ENCODE measurements at regions not wholly inside any gene's neighbourhood (a gene's known extent, or its start where the extent isn't known, plus 50 kb on each side); places are given as distances from the start of the nearest gene placed in this dataset.

- Histone ChIP-seq H3K27ac (ENCODE audit: low read depth, low read length, poor library complexity, severe bottlenecking) (no peak overlapping the region), H3K36me3 (ENCODE audit: insufficient read depth, low read length, poor library complexity, severe bottlenecking) (no peaks in the 10 kb centered on the region), H3K27me3 (replicated peaks; ENCODE audit: insufficient read depth, low read depth, low read length, poor library complexity) (peaks cover 1% of the 10 kb centered on the region), H3K4me3 (ENCODE audit: low read depth, low read length, poor library complexity, severe bottlenecking) (no peak overlapping the region), H3K9me3 (ENCODE audit: low read depth, low read length, poor library complexity, severe bottlenecking) (no peaks in the 10 kb centered on the region), H3K4me1 (ENCODE audit: insufficient read depth, low read length, poor library complexity, severe bottlenecking) (no peaks in the 10 kb centered on the region)
- DNase-seq (ENCODE audit: low spot score), result peak; percentile 30
- no peak for TF ChIP-seq EZH2 (IDR thresholded peaks at IDR 0.05; ENCODE audit: borderline replicate concordance, low read depth, low read length, poor library complexity, severe bottlenecking)
- TF ChIP-seq CTCF (conservative IDR thresholded peaks at IDR 0.05; ENCODE audit: low read depth, low read length), result peak; percentile 35
- ChIA-PET CTCF (interaction anchor here (0.6 to 0.7 kb wide), 2 partner anchors 144 to 247 kb away, joined by 3 to 7 read pairs; no protein-coding TSS in a partner anchor), POLR2A (ENCODE audit: low non-redundant PET) (interaction anchor here (0.6 to 0.7 kb wide), 2 partner anchors 1160 to 1832 kb away, joined by 3 read pairs; no protein-coding TSS in a partner anchor)
- BruUV-seq (replicated peaks), result no TSS peak
- intact Hi-C loops (cut with micrococcal nuclease; ENCODE audit: unreplicated experiment), result no loop called here
Measured at GRCh38 chr1:214823311-214824117, 220.5 kb downstream of the CENPF start.

GRCh38 chr1:214824763-214825162, 221.8 kb downstream of the CENPF start:
- ChIA-PET POLR2A (ENCODE audit: low non-redundant PET) (no interaction called here), CTCF (no interaction called here)
- Histone ChIP-seq H3K9me3 (ENCODE audit: low read depth, low read length, poor library complexity, severe bottlenecking) (no peaks in the 10 kb centered on the region), H3K27ac (ENCODE audit: low read depth, low read length, poor library complexity, severe bottlenecking) (no peak overlapping the region), H3K4me1 (ENCODE audit: insufficient read depth, low read length, poor library complexity, severe bottlenecking) (no peaks in the 10 kb centered on the region), H3K27me3 (replicated peaks; ENCODE audit: insufficient read depth, low read depth, low read length, poor library complexity) (peaks cover 9% of the 10 kb centered on the region), H3K36me3 (ENCODE audit: insufficient read depth, low read length, poor library complexity, severe bottlenecking) (no peaks in the 10 kb centered on the region), H3K4me3 (ENCODE audit: low read depth, low read length, poor library complexity, severe bottlenecking) (no peak overlapping the region)
- no TSS peak for BruUV-seq (replicated peaks)
- no peak for DNase-seq (ENCODE audit: low spot score)
- intact Hi-C loops (cut with micrococcal nuclease; ENCODE audit: unreplicated experiment), result no loop called here
- TF ChIP-seq CTCF (conservative IDR thresholded peaks at IDR 0.05; ENCODE audit: low read depth, low read length) (no peak), EZH2 (IDR thresholded peaks at IDR 0.05; ENCODE audit: borderline replicate concordance, low read depth, low read length, poor library complexity, severe bottlenecking) (no peak)

- TF ChIP-seq EZH2 (IDR thresholded peaks at IDR 0.05; ENCODE audit: borderline replicate concordance, low read depth, low read length, poor library complexity, severe bottlenecking) (no peak), CTCF (conservative IDR thresholded peaks at IDR 0.05; ENCODE audit: low read depth, low read length) (no peak)
- no peaks in the 10 kb centered on the region for H3K4me1 ChIP-seq (ENCODE audit: insufficient read depth, low read length, poor library complexity, severe bottlenecking)
Measured at GRCh38 chr1:214826619-214827018, 223.6 kb downstream of the CENPF start.

More at GRCh38 chr1:214826619-214827018, 223.6 kb downstream of the CENPF start:
- no peak overlapping the region for H3K4me3 ChIP-seq (ENCODE audit: low read depth, low read length, poor library complexity, severe bottlenecking)
- intact Hi-C loops (cut with micrococcal nuclease; ENCODE audit: unreplicated experiment), result no loop called here
- CTCF ChIA-PET, result no interaction called here
- BruUV-seq (replicated peaks), result no TSS peak
- H3K27ac ChIP-seq (ENCODE audit: low read depth, low read length, poor library complexity, severe bottlenecking), result no peak overlapping the region
- H3K9me3 ChIP-seq (ENCODE audit: low read depth, low read length, poor library complexity, severe bottlenecking), result no peaks in the 10 kb centered on the region
- H3K36me3 ChIP-seq (ENCODE audit: insufficient read depth, low read length, poor library complexity, severe bottlenecking), result no peaks in the 10 kb centered on the region
- POLR2A ChIA-PET (ENCODE audit: low non-redundant PET), result no interaction called here
- peaks cover 16% of the 10 kb centered on the region for H3K27me3 ChIP-seq (replicated peaks; ENCODE audit: insufficient read depth, low read depth, low read length, poor library complexity)
- no peak for DNase-seq (ENCODE audit: low spot score)
